Suprapubic skin (tissue), 4 donors: ENCODE measurements at regions not wholly inside any gene's neighbourhood (a gene's known extent, or its start where the extent isn't known, plus 50 kb on each side); places are given as distances from the start of the nearest gene placed in this dataset.

ENCODE experiments used
- POLR2A ChIP-seq, 2 donors: fragments of 450-650 bp; IDR thresholded peaks; one replicate each; pipeline ENCODE4 v1.6.1; 2017; ENCODE audit warnings: antibody characterized with exemption in 2 of 2, mild to moderate bottlenecking in 2 of 2, moderate library complexity in 2 of 2
- POLR2AphosphoS5 ChIP-seq, 3 donors: sonication (generic); formaldehyde crosslinking; IDR thresholded peaks; one replicate each; pipeline ENCODE4 v1.6.1; 2017; ENCODE audit warnings: antibody characterized with exemption in 3 of 3
- TF ChIP-seq, protein P1 (sequence below), 2 donors: fragments of 200-600 bp in 1 of 2; fragments of 450-650 bp in 1 of 2; sonication (generic) in 1 of 2; IDR thresholded peaks; one replicate each; pipeline ENCODE4 v1.5.1; 2016 to 2019; ENCODE audit warnings: antibody characterized with exemption in 2 of 2, mild to moderate bottlenecking in 1 of 2, moderate library complexity in 1 of 2

DNA sequence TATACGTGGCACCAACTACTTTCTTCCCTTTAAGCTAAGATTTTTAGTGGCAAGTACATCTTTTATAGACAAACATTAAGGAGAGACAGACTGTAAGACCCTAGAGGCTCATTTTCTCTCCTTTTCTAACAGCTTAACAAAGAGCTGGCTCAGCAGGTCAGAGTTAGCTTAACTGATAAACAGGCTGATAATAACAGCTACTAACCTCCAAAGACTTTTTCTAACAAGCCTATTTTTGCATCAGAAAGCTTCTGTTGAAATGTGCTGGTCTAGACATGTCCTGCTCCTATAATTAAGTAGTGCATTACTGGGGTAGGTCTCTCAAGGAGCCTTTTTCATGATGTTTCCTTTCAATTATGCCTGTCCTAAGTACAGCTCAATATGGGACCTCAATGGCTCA, 238.2 kb upstream of the FAM3C start:
- TF ChIP-seq POLR2A (IDR thresholded peaks at IDR 0.05) = no peak
- no peak for TF ChIP-seq POLR2AphosphoS5 (IDR thresholded peaks at IDR 0.05)
- TF ChIP-seq, protein P1, sequence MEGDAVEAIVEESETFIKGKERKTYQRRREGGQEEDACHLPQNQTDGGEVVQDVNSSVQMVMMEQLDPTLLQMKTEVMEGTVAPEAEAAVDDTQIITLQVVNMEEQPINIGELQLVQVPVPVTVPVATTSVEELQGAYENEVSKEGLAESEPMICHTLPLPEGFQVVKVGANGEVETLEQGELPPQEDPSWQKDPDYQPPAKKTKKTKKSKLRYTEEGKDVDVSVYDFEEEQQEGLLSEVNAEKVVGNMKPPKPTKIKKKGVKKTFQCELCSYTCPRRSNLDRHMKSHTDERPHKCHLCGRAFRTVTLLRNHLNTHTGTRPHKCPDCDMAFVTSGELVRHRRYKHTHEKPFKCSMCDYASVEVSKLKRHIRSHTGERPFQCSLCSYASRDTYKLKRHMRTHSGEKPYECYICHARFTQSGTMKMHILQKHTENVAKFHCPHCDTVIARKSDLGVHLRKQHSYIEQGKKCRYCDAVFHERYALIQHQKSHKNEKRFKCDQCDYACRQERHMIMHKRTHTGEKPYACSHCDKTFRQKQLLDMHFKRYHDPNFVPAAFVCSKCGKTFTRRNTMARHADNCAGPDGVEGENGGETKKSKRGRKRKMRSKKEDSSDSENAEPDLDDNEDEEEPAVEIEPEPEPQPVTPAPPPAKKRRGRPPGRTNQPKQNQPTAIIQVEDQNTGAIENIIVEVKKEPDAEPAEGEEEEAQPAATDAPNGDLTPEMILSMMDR (IDR thresholded peaks at IDR 0.05) = no peak
